PC-3 (cell line): ENCODE measurements at regions not wholly inside any gene's neighbourhood (a gene's known extent, or its start where the extent isn't known, plus 50 kb on each side); places are given as distances from the start of the nearest gene placed in this dataset.
A peak's percentile ranks its signal among the peaks of the same experiment; 100 is the strongest.

ENCODE experiments used
- ATAC-seq: fragments of 200-7000 bp; cut with Tn5 transposase; 2 replicates; pipeline ENCODE4 v1.9.1; 2020; ENCODE audit warnings: mild to moderate bottlenecking, moderate library complexity
- BruUV-seq: library from RNA; stranded (reverse); fragments of 400-500 nt; replicated peaks from 2 replicates; lab custom pipeline; 2021; lab: Mats Ljungman, UMichigan
- CTCF ChIA-PET: fragments of 300-600 bp; sonication (Branson Sonifier 250); formaldehyde crosslinking; loops from one replicate; lab custom pipeline; 2022; ENCODE audit warnings: antibody characterized with exemption; lab: Charles Lee
- POLR2A ChIA-PET: fragments of 300-600 bp; sonication (Branson Sonifier 250); formaldehyde crosslinking; loops from one replicate; lab custom pipeline; 2022; ENCODE audit warnings: antibody characterized with exemption; ENCODE audit not compliant: unreplicated experiment; lab: Charles Lee
- DNase-seq: peaks from one replicate; pipeline ENCODE4 v3.0.0-alpha.2; 2015
- H2AFZ ChIP-seq: fragments of 300-600 bp; sonication (generic); 2 replicates; pipeline ENCODE4 v1.6.0; 2016; ENCODE audit warnings: antibody characterized with exemption, low read length
- H3F3A ChIP-seq: fragments of 300-600 bp; sonication (generic); one replicate; pipeline ENCODE4 v1.6.0; 2017; ENCODE audit warnings: antibody characterized with exemption, low read length, control low read depth, mild to moderate bottlenecking; ENCODE audit not compliant: unreplicated experiment
- H3K27ac ChIP-seq: fragments of 300-600 bp; sonication (generic); 2 replicates; pipeline ENCODE4 v1.5.1; 2016; ENCODE audit warnings: mild to moderate bottlenecking, low read length
- H3K27me3 ChIP-seq: fragments of 300-600 bp; sonication (generic); 2 replicates; pipeline ENCODE4 v1.6.1; 2016; ENCODE audit warnings: low read length, mixed read lengths
- H3K36me3 ChIP-seq: fragments of 300-600 bp; sonication (generic); 2 replicates; pipeline ENCODE4 v1.6.1; 2016; ENCODE audit warnings: low read depth, mixed run types, low read length, mixed read lengths
- H3K4me1 ChIP-seq: fragments of 300-600 bp; sonication (generic); 2 replicates; pipeline ENCODE4 v1.5.1; 2016; ENCODE audit warnings: low read length; ENCODE audit not compliant: insufficient read depth
- H3K4me2 ChIP-seq: fragments of 300-600 bp; sonication (generic); 2 replicates; pipeline ENCODE4 v1.6.0; 2016; ENCODE audit warnings: low read length
- H3K4me3 ChIP-seq: fragments of 300-600 bp; sonication (generic); 2 replicates; pipeline ENCODE4 v1.5.1; 2016; ENCODE audit warnings: mild to moderate bottlenecking, low read length, mixed read lengths
- H3K79me2 ChIP-seq: fragments of 300-600 bp; sonication (generic); 2 replicates; pipeline ENCODE4 v1.6.1; 2017; ENCODE audit warnings: low read length, mixed read lengths
- H3K9ac ChIP-seq: fragments of 300-600 bp; sonication (generic); 2 replicates; pipeline ENCODE4 v1.6.0; 2016; ENCODE audit warnings: mild to moderate bottlenecking, low read length
- H3K9me2 ChIP-seq: fragments of 300-600 bp; sonication (generic); replicated peaks from 2 replicates; pipeline ENCODE4 v1.6.1; 2016; ENCODE audit warnings: mixed run types, low read length, mixed read lengths
- H3K9me3 ChIP-seq: fragments of 300-600 bp; sonication (generic); 2 replicates; pipeline ENCODE4 v1.6.1; 2016; ENCODE audit warnings: low read length, mixed read lengths
- H4K20me1 ChIP-seq: fragments of 300-600 bp; sonication (generic); 2 replicates; pipeline ENCODE4 v1.6.1; 2016; ENCODE audit warnings: low read length, mixed read lengths
- CTCF ChIP-seq: fragments of 300-600 bp; sonication (generic); conservative IDR thresholded peaks from 2 replicates; pipeline ENCODE4 v1.5.1; 2017; ENCODE audit warnings: antibody characterized with exemption, low read depth, mild to moderate bottlenecking, low read length
- EZH2 ChIP-seq: fragments of 300-600 bp; sonication (generic); IDR thresholded peaks from one replicate; pipeline ENCODE4 v1.6.1; 2017; ENCODE audit warnings: antibody characterized with exemption, mild to moderate bottlenecking, low read length; ENCODE audit not compliant: unreplicated experiment
- EZH2phosphoT487 ChIP-seq: fragments of 300-600 bp; sonication (generic); IDR thresholded peaks from 2 replicates; pipeline ENCODE4 v1.6.1; 2018; ENCODE audit warnings: mild to moderate bottlenecking, antibody characterized with exemption, low read length, borderline replicate concordance
- intact Hi-C: fragments of 100-400 bp; cut with micrococcal nuclease; formaldehyde crosslinking; loops from 2 replicates; pipeline ENCODE4 v1.9.0; 2023

DNA sequence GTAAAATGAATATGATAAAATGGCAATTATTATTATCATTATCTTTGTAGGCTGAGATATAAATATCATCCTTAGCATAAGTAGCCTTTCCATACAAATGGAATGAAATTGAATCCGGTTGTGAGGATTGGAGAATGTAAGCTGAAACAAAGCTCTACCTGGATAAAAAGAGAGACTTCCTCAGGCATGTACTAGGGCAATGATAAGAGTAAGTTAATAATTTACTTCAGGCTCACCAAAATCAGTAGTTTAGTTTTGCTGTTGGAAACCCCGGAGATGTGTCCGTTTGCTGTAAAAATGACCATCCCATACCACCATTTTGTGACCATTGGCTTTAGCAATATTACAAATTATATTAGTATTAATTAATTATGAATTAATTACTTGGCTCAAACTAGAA, 96.3 kb downstream of the C12orf75 start:
- Histone ChIP-seq H3K4me2 (no peak overlapping the region), H3K9me3 (no peaks in the 10 kb centered on the region), H3K27ac (no peak overlapping the region), H3F3A (no peaks in the 10 kb centered on the region), H2AFZ (no peak overlapping the region), H3K27me3 (no peaks in the 10 kb centered on the region), H3K4me1 (no peaks in the 10 kb centered on the region), H3K36me3 (no peaks in the 10 kb centered on the region), H3K9me2 (no peaks in the 10 kb centered on the region), H4K20me1 (no peaks in the 10 kb centered on the region), H3K79me2 (no peaks in the 10 kb centered on the region), H3K4me3 (no peak overlapping the region), H3K9ac (no peak overlapping the region)
- POLR2A ChIA-PET = no interaction called here
- TF ChIP-seq CTCF = no peak
- no peak for TF ChIP-seq EZH2phosphoT487
- no peak for TF ChIP-seq EZH2
- CTCF ChIA-PET = no interaction called here
- ATAC-seq (no peak), DNase-seq (no peak)
- BruUV-seq = no TSS peak
- intact Hi-C loops = no loop called here

DNA sequence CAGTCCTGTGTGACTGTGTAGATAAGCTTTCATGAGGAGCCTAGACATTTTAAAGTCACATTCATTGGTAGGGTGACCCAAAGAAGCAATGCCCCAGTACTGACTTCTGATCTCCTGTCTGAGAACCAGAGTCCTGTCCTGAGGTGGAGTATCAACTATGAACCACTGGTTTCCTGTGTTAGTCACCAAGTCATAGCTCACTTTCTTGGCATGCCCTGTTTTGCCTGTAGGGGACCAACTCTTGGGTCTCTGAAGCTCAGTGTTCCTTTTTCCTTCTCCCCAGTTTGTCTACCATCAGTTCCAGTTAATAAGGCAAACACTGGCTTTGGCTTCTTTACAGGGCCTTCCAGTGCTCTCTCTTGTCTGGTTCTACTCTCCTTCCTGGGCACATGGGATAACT, 97.4 kb downstream of the C12orf75 start:
- intact Hi-C loops = no loop called here
- no peaks in the 10 kb centered on the region for H3F3A ChIP-seq
- no peaks in the 10 kb centered on the region for H3K79me2 ChIP-seq
- H3K9me3 ChIP-seq = no peaks in the 10 kb centered on the region
- BruUV-seq = no TSS peak
- POLR2A ChIA-PET = no interaction called here
- no peak overlapping the region for H2AFZ ChIP-seq
- H3K36me3 ChIP-seq = no peaks in the 10 kb centered on the region
- no peaks in the 10 kb centered on the region for H3K27me3 ChIP-seq
- DNase-seq (peak; percentile 61), ATAC-seq (peak; percentile 38; the same call in 1 of the 2 replicates)
- H3K4me3 ChIP-seq = no peak overlapping the region
- no peaks in the 10 kb centered on the region for H3K4me1 ChIP-seq
- CTCF ChIA-PET = no interaction called here
- no peak overlapping the region for H3K27ac ChIP-seq
- no peaks in the 10 kb centered on the region for H4K20me1 ChIP-seq
- H3K9ac ChIP-seq = no peak overlapping the region
- no peaks in the 10 kb centered on the region for H3K9me2 ChIP-seq
- no peak overlapping the region for H3K4me2 ChIP-seq
- TF ChIP-seq EZH2 (no peak), CTCF (peak; percentile 40; the same call in 1 of the 2 replicates), EZH2phosphoT487 (no peak)

GRCh38 chr12:105428793-105429395, 98.4 kb downstream of the C12orf75 start:
- Histone ChIP-seq H4K20me1 (no peaks in the 10 kb centered on the region), H3K9me3 (no peaks in the 10 kb centered on the region), H3K4me2 (no peak overlapping the region), H3K4me3 (no peak overlapping the region), H3K27ac (no peak overlapping the region), H2AFZ (no peak overlapping the region), H3K27me3 (no peaks in the 10 kb centered on the region), H3K79me2 (no peaks in the 10 kb centered on the region), H3K9ac (no peak overlapping the region), H3K4me1 (peaks cover 7% of the 10 kb centered on the region), H3F3A (no peaks in the 10 kb centered on the region), H3K9me2 (peaks cover under 1% of the 10 kb centered on the region; the same call in 1 of the 2 replicates), H3K36me3 (no peaks in the 10 kb centered on the region)
- ChIA-PET POLR2A (no interaction called here), CTCF (no interaction called here)
- intact Hi-C loops = no loop called here
- no TSS peak for BruUV-seq
- no peak for DNase-seq
- no peak for TF ChIP-seq EZH2
- TF ChIP-seq CTCF = no peak
- no peak for TF ChIP-seq EZH2phosphoT487
- ATAC-seq = no peak
